ENCODE measurements at regions not wholly inside any gene's neighbourhood (a gene's known extent, or its start where the extent isn't known, plus 50 kb on each side); places are given as distances from the start of the nearest gene placed in this dataset.

GRCh38 chr4:153850533-153851280 is 61.8 kb upstream of the SFRP2 start:
- no peak overlapping the region for H3K27ac Mint-ChIP-seq
- ATAC-seq (replicated peaks in 1 of 4) (no peak), DNase-seq (no peak)
- Histone ChIP-seq H3K4me1 (ENCODE audit: control insufficient read depth in 1 of 2, extremely low read depth in 1 of 2, insufficient read depth in 2 of 2, low read length in 2 of 2) (no peaks in the 10 kb centered on the region), H3K4me3 (ENCODE audit: control insufficient read depth in 1 of 2, extremely low read depth in 1 of 2, low read length in 1 of 2) (no peak overlapping the region), H3K36me3 (ENCODE audit: control insufficient read depth in 2 of 2, extremely low read depth in 1 of 2, insufficient read depth in 1 of 2, low read length in 1 of 2) (no peaks in the 10 kb centered on the region), H3K27ac (ENCODE audit: low read length) (no peak overlapping the region), H3K27me3 (replicated peaks in 1 of 2; ENCODE audit: control insufficient read depth in 2 of 2, extremely low read depth in 1 of 2, insufficient read depth in 2 of 2, low read length in 1 of 2) (no peaks in the 10 kb centered on the region), H3K9me3 (no peaks in the 10 kb centered on the region)
- CTCF ChIA-PET: interaction anchor here in 1 of 2 donors (0.7 kb wide), 1 partner anchor 20 kb away, joined by 3 read pairs; no protein-coding TSS in a partner anchor
- no CpG with 5 or more reads among the region's 2 CpGs for WGBS (ENCODE audit: insufficient coverage)
- no peaks in the 10 kb centered on the region for H3K4me1 Mint-ChIP-seq
- H3K9me3 Mint-ChIP-seq: peaks cover 3 to 21% (median 18%) of the 10 kb centered on the region in 3 donors
- peaks cover 11 to 47% of the 10 kb centered on the region in 2 donors for H3K27me3 Mint-ChIP-seq
- no peak overlapping the region for H3K4me3 Mint-ChIP-seq
- H3K36me3 Mint-ChIP-seq: no peaks in the 10 kb centered on the region
- POLR2A ChIA-PET: interaction anchor here in 1 of 2 donors (0.6 kb wide), 1 partner anchor 65 kb away, joined by 6 read pairs; no protein-coding TSS in a partner anchor

GRCh38 chr4:153844144-153844543 is 55.3 kb upstream of the SFRP2 start:
- ChIA-PET POLR2A (no interaction called here), CTCF (no interaction called here)
- H3K27ac Mint-ChIP-seq: no peak overlapping the region
- no peak overlapping the region for H3K4me3 Mint-ChIP-seq
- peaks cover 3 to 13% (median 11%) of the 10 kb centered on the region in 3 donors for H3K9me3 Mint-ChIP-seq
- Histone ChIP-seq H3K27ac (ENCODE audit: low read length) (no peak overlapping the region), H3K36me3 (ENCODE audit: control insufficient read depth in 2 of 2, extremely low read depth in 1 of 2, insufficient read depth in 1 of 2, low read length in 1 of 2) (no peaks in the 10 kb centered on the region), H3K4me3 (ENCODE audit: control insufficient read depth in 1 of 2, extremely low read depth in 1 of 2, low read length in 1 of 2) (no peak overlapping the region), H3K4me1 (ENCODE audit: control insufficient read depth in 1 of 2, extremely low read depth in 1 of 2, insufficient read depth in 2 of 2, low read length in 2 of 2) (no peaks in the 10 kb centered on the region), H3K9me3 (no peaks in the 10 kb centered on the region), H3K27me3 (replicated peaks in 1 of 2; ENCODE audit: control insufficient read depth in 2 of 2, extremely low read depth in 1 of 2, insufficient read depth in 2 of 2, low read length in 1 of 2) (peaks cover 0 to 2% of the 10 kb centered on the region in 2 experiments)
- H3K36me3 Mint-ChIP-seq: no peaks in the 10 kb centered on the region
- peaks cover 3 to 17% of the 10 kb centered on the region in 2 donors for H3K27me3 Mint-ChIP-seq
- WGBS (ENCODE audit: insufficient coverage): 76% methylated on average over 3 of the region's 3 CpGs
- ATAC-seq (replicated peaks in 1 of 4) (no peak), DNase-seq (no peak)
- no peaks in the 10 kb centered on the region for H3K4me1 Mint-ChIP-seq

Measured in T-cell (primary cell).